GM19395 (cell line): ENCODE measurements at regions not wholly inside any gene's neighbourhood (a gene's known extent, or its start where the extent isn't known, plus 50 kb on each side); places are given as distances from the start of the nearest gene placed in this dataset.
"Not testable (repeated sequence)": the region's sequence is repeated elsewhere in the genome, so short reads cannot be mapped to it uniquely, and the experiment has no call there.

Source experiments
- ATAC-seq: cut with Tn5 transposase; IDR thresholded peaks from one replicate; pipeline ENCODE4 v1.9.1; 2021; ENCODE audit warnings: mild to moderate bottlenecking, moderate library complexity; ENCODE audit not compliant: unreplicated experiment

DNA sequence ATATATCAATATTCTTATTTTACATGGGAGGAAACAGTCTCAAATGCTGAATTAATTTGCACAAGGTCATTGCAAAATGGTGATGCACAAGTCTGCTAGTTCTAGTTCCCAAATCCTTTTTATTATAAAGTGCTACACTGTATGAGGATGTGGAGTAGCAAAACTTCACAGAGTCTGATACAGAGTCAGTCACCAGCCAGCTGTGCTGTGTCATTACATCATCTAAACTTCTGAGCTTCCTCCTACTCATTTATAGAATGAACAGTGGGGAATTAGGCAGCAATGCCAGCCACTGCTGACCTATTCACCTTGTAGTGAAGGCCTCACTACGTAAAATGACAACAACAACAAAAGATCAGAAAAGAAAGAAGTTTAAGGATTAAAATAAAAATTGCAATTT lies 357.8 kb downstream of the TMEM167A start:
- ATAC-seq, result peak; percentile 79

DNA sequence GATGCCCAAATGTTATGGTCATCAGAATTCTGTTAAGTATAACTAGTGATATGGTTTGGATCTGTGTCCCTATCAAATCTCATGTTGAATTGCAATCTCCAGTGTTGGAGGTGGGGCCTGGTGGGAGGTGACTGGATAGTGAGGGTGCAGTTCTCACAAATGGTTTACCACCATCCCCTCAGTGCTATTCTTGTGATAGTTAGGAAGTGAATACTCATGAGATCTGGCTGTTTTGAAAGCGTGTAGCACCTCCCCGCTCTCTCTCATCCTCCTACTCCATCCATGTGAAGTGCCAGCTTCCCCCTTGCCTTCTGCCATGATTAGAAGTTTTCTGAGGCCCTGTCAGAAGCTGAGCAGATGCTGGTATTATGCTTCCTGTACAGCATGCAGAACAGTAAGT lies 359.5 kb downstream of the TMEM167A start:
- no peak for ATAC-seq

DNA sequence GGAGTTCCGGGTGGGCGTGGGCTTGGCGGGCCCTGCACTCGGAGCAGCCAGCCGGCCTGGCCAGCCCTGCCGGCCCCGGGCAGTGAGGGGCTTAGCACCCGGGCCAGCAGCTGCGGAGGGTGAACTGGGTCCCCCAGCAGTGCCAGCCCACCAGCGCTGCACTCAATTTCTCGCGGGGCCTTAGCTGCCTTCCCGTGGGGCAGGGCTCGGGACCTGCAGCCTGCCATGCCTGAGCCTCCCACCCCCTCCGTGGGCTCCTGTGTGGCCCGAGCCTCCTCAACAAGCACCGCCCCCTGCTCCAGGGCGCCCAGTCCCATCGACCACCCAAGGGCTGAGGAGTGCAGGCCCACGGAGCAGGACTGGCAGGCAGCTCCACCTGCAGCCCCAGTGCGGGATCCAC lies 362.5 kb downstream of the TMEM167A start:
- not testable (repeated sequence) for ATAC-seq

DNA sequence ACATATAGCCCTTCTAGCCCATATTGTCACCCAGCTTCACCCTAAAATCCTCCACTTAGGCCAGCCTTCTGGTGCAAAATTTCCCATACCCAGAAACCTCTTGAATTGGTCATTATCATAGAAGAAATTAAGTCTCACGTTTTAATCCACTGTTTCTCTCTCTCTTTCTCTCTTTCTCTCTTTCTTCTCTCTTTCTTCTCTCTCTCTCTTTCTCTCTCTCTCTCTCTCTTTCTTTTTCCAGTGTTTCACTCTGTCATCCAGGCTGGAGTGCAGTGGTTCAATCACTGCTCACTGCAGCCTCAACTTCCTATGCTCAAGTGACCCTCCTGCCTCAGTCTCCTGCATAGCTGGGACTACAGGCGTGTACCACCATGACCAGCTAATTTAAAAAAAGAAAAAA lies 363.4 kb downstream of the TMEM167A start:
- ATAC-seq, result no peak

DNA sequence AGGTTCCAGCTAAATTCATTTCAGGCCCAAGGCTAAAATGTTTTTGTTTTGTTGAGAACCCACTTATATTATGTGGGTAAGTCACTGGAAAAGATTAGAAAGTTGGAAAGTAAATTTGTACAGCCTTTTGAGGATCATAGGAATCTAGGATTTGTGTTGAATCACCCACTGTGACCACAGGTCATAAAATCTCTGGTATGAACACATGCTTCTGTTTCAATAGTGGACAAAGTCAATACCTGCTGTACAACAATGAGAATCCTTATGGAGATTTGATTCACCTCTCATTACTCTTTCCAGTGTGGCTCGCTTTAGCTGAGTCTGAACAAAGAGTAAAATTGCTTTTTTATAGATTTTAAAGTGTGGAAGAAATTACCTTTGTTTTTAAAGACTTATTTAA lies 369.5 kb downstream of the TMEM167A start:
- no peak for ATAC-seq

DNA sequence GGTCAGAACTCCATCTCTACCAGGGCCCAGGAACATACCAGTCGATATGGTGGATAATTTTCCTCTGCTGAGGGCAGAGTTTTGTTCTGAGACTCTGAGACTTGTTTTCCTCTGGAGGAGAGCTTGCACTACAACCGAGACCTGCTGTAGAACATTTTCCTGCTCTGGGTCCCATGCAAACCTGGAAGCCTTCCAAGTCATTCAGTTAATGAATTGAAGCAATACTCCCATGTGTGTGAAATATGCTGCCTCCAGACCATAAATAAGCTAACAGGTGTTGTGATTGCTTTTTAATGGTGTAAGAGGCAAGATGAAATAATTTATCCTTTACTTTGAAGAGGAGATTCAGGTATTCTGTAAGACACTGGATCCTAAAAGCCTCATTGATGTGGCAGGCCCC lies 372.8 kb downstream of the TMEM167A start:
- ATAC-seq, result no peak

DNA sequence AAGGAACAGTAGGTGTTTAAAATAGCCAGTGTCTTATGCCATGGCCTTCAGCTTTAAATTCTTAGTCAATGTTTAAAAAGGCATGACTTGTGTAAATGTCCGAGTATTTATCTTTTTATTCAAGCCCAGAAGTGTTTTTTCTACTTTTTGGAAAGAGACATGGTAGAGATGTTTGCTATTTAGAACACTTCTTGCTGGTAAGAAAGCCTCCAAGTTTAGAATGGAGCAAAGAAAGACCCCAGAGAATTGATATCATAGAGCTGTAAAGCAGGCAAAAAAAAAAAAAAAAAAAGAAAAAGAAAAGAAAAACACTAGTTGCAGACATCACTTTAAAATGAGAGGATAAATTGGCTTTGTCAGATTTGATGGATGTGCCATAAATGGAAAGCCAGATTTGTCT lies 375.1 kb downstream of the TMEM167A start:
- no peak for ATAC-seq

DNA sequence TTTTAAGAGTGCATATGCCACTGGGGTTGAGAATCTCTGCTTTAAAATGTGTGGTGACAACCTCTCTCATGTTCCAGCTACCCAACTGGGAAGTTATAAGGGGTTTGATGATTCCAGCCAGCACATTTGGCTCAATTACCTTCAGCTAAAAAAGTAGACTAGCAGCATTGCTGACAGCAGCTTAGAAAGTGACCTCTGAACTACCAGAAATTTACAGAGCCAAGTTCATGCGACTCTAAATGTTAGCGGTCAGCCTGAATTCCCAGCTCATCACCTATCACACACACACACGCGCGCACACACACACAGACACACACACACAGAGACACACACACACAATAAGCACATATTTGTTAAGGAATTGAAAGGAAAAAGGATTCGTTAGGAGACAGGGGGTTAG lies 377.5 kb downstream of the TMEM167A start:
- ATAC-seq, result no peak

DNA sequence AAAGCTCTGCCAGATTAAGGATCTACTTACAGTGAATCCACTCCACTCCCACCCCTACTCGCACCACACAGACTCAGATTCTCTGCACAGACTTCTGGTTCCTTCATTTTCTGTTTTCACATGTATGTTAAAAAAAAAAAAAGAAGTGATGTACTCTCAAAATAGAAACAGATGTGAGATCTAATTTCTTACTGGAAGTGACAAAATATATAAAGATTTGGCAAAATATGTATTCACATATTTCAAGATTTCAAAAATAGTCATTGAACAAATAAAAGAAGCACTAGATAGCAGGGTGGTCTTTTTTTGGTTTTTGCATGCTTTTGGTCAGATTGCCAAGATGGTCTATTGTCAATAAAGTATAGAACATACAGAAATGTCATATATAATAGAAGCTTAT lies 379.2 kb downstream of the TMEM167A start:
- ATAC-seq, result no peak

DNA sequence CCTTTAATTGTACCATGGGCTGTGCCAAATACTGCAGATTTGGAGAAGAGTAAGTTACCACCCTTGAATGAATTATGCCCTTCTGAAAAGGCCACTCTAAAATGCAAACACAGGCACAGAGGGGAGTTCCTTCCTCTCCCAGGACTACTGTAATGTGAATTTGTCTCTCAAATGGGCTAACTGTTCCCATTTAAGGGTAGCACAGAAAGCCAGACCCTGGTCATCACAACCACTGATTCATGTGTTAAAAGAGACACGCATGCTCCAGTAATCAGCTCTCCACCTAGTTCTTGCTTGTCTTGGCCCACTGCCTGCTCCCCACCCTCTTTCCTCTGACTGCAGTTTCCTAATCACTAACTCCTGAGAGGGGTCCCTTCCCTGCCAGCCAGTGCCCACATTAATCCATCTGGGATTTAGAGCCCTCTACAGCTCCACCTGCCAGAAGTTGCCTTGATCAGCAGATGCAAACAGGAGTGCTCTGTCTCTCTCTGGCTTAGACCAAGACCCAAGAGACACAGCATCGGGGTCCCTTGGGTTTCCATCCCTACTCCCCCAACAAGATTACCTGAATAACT lies 382.4 kb downstream of the TMEM167A start:
- no peak for ATAC-seq

DNA sequence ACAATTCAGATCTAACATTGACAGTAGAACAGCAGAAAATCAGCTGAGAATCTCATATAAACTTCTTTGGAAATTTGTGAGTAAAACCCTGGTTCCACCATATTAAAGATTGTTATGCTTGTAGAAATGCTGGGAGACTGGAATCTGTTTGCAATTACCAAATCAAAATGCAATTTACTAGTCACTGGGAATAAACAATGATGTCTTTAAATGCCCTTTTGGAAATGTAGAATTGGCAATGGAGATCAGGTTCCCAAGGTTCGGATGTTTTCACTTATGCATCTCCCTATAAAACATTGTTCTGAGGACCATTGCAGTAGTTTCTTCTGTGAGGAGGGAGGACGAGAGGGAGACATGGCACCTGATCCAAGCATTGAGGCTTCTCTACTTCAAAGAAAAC lies 384.4 kb downstream of the TMEM167A start:
- no peak for ATAC-seq

DNA sequence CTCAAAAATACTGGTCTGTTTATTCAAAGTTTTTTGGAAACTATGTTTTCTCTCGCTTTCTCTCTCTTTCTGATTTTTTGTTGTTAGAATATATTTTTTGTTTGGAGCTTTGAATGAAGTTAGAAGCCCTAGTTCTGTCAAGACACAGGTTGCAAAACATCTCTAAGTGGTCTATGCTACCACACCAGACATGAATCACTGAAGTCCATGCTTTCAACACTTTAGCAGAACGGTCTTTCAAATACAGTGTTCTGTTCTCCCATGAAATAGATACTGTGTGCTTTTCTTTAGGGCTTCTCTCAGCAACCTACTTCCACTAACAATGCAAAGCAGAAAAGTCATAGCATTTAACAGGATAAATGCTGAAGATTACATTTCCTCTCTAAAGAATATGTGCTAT lies 392.5 kb downstream of the TMEM167A start:
- no peak for ATAC-seq

DNA sequence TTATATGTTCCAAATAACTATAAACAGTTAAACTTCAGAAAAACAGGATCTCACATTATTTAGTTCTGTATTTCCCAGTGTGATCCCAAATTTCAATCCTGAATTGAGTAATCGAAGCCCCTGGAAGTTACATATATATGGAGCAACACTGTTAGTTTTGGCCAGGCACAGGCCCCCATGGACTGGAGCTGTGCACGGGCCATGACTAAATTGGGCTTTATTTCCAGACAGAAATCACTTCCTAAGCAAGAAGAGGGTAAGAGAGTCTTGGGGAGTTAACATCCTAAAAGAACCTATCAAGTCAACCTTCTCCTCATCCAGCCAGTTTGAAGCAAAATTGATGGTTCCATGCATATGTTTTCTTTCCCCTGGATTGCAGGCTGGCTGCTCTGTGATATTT lies 393.0 kb downstream of the TMEM167A start:
- ATAC-seq, result no peak

DNA sequence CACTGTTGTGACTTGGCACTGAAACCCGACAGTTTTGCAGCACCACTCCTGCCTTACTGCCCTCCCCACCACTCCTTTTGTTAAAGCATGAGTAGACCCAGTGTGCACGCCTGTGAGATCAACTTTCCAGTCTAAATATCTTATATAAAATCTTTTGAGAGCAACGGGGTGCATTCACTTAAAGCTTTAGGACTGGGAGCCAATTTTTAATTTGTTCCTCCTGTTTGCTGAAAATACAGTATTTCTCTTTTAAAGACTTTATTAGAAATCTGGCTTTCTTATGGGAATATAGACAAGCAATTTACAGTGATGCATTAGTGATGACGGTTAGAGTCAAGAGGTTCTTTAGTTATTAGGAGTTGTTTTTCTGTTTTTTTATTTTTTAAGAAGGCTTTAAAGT lies 397.5 kb downstream of the TMEM167A start:
- ATAC-seq, result no peak

DNA sequence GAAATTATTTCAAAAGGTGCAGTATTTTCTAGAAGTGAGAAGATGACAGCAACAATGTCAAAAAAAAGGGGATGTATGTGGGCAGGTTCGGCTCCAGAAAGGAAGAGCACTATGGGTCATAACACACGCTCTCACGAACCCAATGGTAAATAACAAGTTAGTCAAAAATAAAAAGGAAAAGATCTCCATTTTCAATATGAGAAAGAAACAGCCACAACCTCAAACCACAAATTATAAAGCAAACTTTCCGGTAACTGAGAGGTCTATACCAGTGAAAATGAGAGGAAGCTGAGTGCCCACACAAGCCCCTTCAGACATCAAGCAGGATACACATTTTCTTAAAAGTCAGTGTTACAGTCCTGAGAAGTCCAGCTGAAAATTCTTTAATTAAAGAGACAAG lies 398.5 kb upstream of the RPS23 start:
- peak; percentile 86 for ATAC-seq

DNA sequence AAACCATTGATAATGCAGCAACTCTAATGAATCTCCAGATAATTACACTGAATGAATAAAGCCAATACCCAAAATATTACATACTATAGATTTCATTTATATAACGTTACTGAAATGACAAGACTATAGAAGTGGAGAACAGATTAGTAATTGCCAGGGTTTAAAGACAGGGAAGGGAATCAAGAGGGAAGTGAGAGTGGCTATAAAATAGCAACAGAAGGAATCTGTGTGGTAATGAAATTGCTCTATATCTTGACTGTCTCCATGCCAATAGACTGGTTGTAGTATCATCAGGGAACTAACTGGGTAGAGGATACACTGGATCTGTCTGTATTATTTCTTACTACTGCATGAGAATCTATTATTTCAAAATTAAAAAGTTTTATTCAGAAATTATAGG lies 396.5 kb upstream of the RPS23 start:
- ATAC-seq, result no peak

DNA sequence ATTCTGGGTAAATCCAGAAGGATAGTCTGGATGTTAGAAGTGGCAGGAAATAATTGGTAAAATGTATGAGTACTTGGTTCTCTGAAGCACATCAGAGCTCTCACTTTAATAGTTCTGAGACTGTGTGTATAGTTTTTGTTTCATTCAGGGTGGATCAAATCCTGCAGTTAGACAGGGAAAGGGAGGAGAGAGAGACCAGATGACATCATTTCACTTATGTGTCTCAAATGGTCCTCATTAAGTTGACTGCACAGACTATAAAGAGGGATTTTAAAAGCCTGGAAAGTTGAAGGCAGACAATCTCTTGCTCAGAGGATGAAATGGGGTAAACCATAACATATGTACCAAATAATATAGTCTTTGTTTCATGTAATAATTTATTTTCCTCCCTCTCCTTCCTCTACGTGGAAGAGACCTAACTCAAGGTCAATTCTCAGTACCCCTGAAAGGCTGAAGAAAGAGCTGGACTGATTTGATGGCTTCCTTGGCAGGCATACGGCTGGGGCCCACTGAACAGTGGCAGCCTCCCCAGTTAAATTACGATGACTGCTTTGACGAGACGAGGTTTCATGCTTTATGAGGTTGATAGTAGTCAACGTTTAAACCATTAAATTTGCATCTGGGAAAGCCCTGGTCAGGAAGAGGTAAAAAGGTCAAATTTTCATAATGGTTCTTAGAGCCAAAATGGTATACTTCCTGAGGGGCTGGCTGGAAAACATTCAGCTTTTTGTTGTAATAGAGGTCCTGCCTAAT lies 395.1 kb upstream of the RPS23 start:
- ATAC-seq, result no peak

DNA sequence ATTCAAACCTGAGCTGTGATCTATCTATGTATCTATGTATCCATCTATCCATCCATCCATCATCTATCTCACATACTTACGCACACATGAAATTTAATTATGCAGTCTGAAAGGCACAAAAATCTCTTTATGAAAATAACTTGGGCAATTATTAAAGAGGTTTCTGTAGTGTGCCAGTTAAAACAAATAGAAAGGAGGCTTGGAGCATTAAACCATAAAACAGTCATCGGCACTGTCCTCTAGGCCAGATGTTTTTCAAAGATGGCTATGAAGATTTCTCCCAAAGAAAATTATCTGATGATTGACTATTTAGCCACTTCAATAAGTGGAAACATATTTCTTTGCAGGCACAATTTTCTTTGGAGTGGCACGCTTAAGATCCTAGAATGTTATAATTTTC lies 392.5 kb upstream of the RPS23 start:
- ATAC-seq, result no peak

DNA sequence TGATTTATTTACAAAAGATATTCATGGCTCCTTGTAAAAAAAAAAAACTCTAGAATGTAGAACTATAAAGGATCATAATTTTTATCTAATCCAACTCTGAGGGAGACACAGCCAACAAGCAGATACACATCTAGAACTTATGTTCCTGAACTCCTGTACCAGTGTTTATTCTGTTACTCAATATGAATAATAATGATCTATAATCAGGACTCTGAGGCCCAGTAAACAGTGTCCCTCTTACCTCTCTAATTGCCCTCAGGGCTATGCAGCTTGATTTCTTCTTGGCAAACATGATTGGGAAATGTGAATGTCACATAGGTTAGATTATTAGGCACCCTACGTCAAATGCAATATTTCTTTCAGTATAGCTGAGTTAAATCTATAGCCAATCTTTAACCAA lies 391.6 kb upstream of the RPS23 start:
- no peak for ATAC-seq

DNA sequence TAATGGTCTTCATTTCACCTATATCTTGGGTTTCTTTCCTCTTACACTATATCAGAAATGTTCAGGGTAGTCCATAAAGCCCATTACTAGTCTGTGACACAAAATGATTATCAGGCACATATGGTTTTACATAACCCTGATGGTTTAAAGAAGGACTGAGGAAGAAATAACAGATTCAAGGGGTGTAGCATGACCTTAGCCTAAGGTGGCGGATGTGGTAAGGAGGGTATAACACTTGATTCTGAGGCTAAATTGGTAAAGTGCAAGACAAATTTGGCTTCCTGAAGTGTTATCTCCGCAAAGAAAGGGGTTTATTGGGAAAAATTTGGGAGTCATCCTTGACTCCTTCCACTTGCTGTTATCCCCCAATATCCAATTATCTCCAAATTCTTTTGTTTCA lies 388.2 kb upstream of the RPS23 start:
- no peak for ATAC-seq

DNA sequence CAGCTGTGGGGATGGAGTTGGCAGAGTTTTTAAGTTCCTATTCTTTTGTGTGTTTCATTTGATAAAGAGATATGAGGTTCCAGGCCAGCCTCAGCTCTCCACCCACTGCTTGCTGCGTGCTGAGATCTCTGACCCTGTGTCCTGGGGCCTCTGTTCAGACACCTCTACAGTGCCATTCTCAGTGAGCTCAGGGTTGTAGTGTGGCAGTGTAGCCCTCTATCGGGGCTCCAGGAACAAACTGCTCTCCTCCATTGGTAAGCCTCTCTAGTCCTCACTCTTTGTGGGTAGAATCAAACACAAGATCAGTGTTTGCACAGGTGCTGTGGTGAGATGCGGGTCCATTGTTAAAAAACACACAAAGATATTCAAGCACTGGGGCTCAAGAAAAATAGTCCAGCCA lies 386.6 kb upstream of the RPS23 start:
- ATAC-seq, result no peak

DNA sequence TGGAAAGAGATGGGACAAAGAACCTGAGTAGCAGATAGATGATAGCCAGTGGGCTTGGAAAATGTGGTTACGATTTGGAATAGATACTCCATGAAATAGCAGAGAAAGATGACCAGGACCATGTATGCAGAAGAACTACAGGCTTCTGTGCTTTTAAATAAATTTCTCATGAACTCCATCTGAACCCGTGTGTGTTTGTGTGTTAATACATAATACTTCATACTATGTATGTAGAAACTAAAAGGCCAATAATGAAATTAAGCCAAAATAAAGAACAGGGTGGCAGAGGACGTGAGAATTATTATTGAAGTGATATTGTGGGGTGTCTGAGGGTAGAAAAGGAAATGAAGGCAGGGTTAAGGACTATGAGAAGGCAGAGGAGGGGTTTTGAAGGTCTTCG lies 385.1 kb upstream of the RPS23 start:
- no peak for ATAC-seq

DNA sequence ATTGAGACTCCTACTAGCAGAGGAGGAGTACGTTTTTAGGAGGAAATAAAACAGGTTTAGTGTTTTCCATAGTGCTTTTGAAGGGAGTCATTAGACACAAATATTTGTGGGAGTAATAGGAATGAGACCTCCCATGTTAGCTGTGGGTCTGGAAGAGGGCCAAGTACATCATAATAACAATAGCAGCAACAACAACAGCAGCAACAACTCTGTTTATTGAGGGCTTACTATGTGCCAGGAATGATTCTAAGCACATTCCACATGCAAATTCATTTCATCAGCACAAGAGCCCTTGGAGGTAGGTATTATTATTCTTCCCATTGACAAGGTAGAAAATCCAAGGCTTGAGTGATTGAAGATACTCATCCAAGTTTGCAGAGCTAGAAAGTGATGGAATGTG lies 384.2 kb upstream of the RPS23 start:
- no peak for ATAC-seq
